HG03457 (cell line): ENCODE measurements at regions not wholly inside any gene's neighbourhood (a gene's known extent, or its start where the extent isn't known, plus 50 kb on each side); places are given as distances from the start of the nearest gene placed in this dataset.
"Not testable (repeated sequence)": the region's sequence is repeated elsewhere in the genome, so short reads cannot be mapped to it uniquely, and the experiment has no call there.

ENCODE experiments used
- ATAC-seq: cut with Tn5 transposase; IDR thresholded peaks from one replicate; pipeline ENCODE4 v1.9.1; 2021; ENCODE audit warnings: moderate number of reproducible peaks; ENCODE audit not compliant: unreplicated experiment

DNA sequence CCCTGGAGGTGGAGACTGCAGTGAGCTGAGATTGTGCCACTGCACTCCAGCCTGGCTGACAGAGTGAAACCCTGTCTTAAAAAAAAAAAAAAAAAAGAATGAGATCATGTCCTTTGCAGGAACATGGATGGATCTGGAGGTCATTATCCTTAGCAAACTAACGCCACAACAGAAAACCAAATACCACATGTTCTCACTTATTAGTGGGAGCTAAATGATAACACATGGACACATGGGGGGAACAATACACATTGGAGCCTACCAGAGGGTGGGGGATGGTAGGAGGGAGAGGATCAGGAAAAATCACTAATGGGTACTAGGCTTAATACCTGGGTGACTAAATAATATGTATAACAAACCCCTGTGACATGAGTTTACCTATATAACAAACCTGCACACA lies 108.0 kb upstream of the FHL2 start:
- not testable (repeated sequence) for ATAC-seq

DNA sequence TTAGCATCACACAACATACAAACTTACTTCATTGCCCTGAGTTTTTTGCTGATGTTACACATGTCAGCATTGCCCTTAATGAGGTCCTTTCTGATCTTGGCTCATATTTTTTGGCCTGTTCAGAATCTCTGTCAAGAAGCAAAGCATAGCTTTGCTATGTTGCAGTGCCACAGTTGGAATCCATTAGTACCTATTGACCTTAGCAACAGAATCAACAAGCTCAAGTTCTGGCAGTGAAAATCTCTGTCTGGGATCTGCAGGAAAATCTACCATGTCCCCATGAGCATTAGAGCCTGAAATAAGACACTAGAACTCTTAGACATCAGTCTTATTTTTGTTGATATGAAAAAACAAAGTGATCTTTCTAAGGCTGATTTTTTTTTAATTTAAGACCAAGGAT lies 105.6 kb upstream of the FHL2 start:
- ATAC-seq: no peak

DNA sequence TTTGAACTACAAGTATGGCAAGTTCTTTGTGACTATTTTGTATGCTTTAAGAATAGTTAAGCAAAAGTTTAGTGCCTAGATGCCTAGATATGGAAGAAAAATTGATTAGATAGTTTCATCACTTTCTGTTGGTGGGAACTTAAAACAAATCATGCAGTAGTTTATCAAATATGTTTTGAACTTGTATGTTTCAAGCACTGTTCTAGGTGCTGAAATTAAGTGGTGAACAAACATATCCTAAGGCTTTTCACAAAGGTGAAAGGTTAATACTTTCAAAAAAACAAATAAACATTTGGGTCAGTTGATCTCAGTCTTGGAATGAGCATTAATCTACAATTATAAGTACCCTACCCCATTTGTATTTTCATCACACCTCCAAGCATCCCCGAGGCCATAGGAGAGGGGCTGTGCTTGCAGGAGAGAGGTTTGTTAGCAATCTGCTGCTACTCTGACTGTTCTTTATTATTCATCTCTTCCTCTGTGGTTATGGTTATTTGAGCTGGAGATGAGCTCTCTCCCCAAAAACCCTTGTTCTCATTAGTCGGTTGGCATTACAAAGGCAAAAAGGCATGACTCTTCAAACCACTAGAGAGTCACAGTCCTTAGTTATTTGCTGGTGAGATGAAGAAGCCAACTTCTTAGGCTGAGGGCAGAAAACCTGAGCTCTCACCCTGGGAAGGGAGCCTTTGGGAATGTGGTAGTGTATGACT lies 103.9 kb upstream of the FHL2 start:
- no peak for ATAC-seq

DNA sequence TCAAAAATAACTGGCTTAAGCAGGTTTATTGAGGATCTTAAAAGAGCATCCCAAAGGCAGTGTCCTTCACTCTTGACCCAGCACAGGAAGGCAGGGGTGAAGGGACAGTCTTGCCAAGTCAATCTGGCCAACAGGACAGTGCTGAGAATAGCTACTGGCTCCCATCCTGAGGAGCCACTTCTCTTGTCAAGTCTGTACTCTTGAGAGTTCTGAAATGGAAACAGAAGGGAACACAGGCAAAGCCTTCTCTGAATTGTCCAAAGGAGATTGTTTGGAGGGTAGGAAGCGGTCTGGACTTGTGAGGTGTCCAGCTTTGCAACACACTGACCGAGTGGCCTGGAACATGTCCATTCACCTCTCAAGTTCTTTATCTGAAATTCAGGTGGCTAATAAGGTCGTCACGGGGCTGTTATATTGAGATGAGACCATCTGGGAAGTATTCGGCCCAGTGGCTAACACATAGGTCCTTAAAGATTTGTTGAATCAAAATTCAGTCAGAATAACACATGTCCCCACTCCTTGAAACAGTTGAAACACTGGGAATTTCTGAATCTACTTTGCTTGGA lies 99.5 kb upstream of the FHL2 start:
- no peak for ATAC-seq

DNA sequence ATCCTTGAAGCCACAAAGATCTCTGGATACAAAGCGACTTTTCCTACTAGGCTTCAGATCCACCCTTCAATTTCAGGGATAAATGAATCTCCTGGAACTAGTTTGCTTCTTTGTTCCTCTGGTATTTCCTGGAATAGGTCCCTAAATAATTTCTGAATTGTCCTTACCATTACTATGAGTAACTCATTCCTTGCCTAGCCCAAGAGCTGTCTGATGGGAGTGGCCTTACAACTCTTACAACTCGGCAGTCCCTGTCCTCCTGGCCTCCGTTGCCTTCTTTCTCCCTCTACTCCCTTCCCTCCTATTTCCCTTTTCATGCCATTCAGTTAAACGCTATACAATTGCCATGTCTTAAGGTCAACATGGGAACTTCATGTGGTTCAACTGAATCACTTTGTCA lies 98.2 kb upstream of the FHL2 start:
- ATAC-seq: no peak

DNA sequence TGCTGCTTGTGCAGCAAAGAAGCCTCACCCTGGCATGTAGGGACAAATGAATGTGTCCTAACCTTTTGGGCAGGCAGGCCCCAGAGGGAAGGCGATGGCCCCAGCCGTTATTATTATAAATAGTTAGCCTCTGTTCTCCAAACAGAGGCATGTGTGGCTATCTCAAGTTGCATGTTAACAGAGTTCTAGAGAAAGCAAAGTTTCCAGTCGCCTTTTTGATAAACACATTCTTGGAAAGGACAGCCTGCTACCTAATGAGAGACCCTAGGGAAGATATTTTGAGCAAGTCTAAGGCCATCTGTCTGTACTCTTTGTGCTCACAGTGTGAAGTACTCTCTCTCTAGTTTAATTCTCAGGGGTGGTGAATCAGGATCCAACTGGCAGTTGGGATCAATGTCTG lies 97.4 kb upstream of the FHL2 start:
- no peak for ATAC-seq

DNA sequence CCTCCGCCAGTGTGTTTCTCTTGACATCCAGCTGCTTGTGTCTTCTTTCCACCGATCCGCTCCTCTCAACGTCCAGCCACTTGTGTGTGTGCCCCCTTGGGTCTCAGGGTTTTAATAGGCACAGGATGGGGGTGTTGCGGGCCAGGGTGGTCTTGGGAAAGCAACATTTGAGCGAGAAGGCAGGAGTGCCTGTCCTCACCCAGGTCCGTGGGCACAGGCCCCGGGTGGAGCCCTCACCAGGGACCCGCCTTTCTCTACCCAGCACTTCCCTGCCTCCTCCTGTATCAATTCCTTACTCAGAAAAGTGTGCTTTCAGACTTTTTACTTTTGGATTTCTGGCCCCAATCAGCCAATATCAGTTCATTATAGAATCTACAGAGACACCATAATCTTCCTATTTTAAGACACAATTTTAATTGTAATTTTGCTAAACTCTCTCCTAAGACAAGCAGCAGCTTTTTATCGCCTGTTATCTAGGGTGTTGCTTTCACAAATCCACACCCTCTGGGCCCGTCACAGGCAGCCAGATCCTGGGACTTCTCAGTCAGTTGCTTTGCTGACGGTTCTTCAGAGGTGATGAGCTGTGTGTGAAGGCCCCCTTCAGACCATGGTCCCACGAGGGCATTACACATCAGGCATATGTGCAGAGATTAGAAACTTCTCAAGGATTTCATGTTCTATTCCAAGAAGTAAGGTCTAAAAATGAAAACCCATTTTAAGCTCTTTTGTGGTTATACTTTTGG lies 96.0 kb upstream of the FHL2 start:
- no peak for ATAC-seq

DNA sequence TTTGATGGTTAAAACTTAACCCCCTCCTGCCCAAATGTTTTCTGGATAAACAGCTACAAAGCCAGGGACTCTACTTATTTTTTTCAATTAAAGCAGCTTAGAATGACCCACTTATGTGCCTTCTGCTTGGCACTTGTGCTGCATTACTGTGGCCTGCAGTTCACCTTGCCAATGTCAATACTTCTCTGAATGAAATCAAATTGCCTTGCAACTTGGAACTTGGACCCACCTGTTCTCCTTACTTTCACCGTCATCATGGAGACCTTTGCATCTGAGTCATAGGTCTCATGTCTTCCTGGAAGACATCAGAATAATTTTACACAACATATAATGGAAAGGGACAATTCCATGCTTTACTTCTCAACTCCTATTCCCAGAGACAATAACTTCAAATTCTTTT lies 92.1 kb upstream of the FHL2 start:
- ATAC-seq: no peak

DNA sequence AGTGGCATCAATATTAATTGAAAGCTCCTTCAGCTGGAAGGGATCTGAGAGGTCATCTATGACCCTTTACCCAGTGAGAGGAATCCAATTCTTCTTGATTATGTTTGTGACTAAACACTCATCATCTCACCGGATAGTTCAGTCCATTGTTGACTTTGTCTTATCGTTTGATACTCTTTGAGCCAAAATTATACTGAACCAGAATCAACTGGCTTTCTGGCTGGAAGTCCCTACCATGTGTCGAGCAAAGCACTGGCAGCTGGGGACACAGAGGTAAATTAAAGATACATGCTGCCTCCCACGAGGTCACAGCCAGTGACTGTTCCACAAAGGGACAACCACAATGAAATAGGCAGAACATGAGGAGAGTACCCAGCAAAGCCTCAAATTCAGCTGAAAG lies 91.4 kb upstream of the FHL2 start:
- no peak for ATAC-seq

DNA sequence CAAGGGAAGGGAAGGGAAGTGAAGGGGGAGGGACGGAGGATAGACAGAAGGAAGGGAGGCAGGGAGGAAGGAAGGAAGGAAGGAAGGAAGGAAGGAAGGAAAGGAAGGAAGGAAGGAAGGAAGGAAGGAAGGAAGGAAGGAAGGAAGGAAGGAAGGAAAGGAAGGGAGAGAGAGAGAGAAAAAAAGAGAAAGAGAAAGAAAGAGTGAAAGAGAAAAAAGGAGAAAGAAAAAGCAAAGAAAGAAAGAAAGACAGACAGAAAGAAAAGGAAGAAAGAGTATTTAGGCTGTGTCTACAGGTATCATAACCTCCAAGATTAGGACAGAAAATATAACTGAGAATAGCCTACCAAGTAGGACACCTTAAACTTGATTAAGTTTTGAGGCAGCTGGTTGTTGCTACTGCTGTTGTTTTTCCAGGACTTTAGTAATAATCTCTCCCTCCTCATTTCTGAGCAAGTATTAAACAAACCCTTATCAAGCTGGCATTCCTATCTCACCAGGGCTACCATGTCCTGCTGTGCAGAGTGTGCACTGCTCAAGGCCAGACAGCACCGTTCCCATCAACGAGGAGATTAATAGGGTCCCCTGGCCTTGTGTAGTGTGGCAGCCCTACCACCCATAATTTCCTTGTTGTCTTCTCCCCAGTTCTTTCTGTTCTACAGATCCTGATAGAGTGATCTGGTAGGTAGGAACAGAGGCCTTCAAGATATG lies 90.5 kb upstream of the FHL2 start:
- no peak for ATAC-seq

DNA sequence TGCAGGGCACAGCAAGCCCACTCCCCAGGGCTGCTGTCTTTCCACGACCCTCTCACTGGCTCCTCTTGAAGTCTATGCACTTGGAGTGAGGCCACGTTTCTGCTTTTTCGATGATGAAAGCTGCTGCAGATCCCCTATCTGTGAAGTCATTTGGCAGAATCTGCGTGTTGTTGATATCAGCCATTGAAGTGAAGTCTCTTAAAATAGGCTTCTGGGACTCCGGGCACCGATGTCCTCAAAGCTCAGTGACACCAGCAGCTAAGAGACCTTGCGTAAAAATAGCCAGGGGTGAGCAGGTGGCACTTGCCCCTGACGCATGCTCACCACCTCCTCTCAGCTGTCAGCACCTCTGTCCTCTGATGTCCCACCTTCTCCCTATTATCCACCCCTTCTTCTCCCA lies 89.4 kb upstream of the FHL2 start:
- ATAC-seq: no peak

DNA sequence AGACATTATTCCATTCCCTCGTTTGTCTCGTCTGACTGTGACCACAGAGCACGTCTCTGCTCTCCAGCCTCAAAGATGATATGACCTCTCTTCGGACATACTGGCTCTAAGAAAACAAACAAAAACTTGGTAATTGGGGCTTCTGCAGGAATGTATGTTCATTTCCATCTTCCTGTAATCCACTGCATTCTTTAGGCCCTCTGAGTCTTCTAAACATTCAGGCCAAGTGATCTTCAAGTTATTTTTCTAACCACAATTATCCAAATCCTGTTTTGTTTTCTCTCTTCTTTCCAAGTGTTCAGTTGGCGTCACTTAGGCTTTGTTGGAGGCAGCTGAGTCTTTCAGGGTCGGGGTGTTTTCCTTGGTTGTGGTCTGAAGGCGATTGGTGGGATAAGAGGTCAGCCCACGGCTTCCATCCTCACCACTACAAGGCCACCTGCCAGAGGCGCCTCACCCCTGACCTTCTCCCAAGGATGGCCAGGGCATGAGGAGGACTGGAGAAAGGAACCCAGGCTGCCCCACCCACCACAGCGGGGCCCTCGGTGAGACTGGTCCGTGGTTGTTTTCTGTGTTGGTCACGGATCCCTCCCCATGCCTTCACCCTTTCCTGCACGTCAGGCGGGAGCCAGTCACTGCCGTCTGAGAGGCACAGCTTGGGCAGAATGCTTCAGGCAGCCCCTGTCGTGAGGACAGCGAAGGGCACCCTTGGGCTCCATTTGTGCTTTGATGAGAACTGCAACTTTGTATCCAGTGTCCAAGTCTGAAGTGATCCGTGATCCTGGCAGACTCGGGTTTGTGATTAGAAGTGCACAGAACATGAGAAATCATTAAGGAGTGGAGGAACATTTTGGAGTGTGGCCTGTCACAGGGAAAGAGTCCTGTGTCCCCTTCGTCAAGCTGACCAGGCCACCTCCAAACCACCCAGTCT lies 88.6 kb upstream of the FHL2 start:
- no peak for ATAC-seq

DNA sequence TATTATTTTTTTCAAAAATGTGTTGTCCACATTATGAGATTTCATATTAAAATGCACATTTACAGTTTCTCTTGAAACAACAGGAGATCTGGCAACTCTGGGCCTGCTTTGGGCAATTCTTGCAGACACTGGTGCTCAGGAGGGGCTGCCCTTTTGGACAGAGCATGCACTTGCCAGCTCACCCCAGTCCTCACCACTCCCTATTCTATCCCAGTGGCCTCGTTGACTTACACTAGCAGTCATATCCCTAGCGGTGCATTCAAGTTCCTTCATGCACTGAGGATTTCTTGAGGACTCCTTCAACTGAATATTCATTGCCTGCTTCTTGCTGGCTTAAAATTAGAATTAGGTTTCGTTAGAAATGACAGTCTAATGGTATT lies 87.9 kb upstream of the FHL2 start:
- no peak for ATAC-seq

DNA sequence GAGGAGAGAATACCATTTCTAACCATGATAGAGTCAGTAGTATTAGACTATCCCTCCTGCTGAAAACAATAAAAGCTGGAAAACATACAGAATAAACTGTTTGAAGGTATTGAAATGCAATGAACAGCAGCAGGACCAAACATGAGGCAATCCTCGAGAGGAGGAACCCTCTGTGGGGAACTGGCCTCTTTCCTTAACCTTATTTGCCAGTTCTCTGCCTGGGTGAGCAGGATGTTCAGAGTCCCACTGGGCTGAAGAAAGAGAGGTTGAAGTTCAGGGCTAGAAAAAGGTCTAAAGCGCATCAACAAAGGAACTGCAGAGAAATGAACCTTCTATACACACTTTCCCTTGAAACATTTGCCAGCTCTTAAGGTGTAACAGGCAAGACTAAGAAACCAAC lies 79.8 kb upstream of the FHL2 start:
- ATAC-seq: no peak

DNA sequence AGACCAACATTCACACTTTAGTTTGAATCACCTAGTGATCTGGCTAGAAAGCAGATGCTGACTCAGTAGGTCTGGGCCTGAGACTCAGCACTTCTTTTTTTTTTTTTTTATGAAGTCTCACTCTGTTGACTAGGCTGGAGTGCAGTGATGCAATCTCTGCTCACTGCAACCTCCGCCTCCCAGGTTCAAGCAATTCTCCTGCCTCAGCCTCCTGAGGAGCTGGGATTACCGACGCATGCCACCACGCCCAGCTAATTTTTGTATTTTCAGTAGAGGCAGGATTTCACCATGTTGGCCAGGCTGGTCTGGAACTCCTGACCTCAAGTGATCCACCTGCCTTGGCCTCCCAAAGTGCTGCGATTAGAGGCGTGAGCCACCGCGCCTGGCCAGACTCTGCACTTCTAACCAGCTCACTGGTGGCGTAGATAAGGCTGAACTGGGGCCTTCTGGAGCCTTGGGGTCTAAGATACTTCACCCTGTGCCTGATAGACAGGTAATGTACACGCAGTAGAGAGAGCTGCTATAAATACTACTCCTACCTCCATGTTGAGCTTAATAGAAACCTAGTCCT lies 78.3 kb upstream of the FHL2 start:
- ATAC-seq: not testable (repeated sequence)

DNA sequence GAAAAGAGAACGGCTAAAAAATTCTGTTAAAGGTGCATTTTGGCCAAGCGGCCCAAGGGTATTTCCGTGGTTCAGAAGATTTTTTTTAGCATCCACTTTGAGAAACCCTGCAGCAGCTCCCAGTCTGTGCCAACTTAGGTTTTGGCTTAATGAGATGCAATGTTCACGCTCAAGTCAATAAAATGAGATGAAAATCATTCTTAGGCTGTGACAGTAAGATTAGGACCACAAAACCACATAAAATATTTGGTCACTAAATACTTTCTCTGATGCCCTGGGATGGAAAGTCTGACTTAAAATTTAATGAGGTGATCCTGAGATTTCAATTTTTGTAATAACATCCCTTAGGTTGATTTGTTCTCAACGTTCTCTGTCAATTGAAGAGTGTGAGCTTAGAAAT lies 74.2 kb upstream of the FHL2 start:
- no peak for ATAC-seq

DNA sequence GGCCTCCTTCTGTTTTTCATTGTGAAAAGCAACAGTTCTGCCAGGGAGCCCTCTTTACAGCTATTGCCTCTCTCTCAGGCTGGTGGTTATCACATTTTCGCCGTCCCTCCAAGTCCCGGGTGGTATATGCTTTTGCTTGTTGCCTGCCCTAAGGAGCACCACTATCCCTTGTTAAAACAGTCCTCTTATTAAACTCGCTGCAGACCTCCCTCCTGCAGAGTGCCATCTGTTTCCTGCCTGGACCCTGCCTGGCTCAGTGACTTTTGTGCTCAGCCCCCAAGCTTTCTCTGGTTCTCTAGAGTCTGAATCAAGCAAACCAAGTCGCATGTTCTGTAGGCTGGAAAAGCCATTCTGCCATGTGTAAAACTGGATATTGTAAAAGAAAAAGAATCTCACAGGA lies 72.1 kb upstream of the FHL2 start:
- ATAC-seq: no peak

DNA sequence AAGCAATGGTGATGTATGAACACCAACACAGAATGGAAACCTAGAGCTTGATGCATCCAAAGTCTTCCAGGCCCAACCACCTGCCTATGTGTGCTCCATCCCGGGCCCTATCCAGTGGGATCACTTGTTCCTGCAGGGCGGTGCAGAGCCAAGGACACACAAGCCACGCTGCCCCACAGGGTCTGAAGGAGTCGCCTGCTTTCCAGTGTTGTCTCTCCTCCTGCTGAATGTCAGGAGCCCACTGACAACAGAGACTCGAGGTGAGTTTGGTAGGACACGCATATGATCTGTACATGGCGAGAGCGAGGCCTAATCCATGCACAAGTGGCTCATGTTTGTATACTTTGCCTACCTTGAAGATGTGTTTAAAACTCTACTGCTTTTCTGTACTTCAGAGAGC lies 70.9 kb upstream of the FHL2 start:
- no peak for ATAC-seq

DNA sequence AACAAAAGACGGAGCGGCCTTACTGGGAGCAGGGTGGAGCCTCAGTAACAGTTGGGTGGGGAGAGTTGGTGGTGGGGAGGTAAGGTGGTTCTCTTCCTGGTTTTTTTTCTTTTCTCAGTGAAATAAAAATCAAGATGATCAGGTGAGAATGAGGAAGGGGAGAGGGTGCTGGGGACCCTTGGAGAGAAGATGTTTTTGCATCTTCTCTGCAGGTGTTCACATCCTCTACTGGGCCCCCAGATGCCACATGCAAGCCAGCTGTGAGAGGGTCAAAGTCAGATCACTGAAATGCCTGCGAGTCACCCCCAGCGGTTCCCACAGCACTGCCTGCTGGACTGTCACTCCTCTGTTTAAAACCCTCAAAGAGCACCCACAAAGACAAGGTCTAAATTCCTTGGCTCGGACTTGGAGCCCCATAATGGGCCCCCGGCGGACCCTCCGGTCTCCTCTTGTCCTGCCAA lies 69.8 kb upstream of the FHL2 start:
- no peak for ATAC-seq

DNA sequence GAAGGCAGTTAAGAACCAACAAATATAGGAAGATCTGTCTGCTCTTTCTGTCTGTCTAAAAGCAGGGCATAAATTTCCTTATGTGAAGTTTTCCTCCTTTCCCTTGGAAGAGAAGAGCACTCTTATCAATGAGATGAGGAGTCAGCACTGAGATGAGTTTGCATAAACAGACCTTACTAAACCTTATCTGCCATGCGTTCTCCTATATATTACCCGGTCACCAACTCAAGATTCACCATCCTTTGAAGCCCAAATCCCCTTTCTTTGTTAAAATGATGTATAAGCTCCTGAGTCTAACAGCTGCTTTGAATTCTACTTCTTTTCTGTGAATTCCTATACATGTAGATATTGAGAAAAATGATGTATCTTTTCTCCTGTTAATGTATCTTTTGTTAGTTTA lies 65.5 kb upstream of the FHL2 start:
- no peak for ATAC-seq
